ENCODE measurements at regions not wholly inside any gene's neighbourhood (a gene's known extent, or its start where the extent isn't known, plus 50 kb on each side); places are given as distances from the start of the nearest gene placed in this dataset.
A peak's percentile ranks its signal among the peaks of the same experiment; 100 is the strongest.

DNA sequence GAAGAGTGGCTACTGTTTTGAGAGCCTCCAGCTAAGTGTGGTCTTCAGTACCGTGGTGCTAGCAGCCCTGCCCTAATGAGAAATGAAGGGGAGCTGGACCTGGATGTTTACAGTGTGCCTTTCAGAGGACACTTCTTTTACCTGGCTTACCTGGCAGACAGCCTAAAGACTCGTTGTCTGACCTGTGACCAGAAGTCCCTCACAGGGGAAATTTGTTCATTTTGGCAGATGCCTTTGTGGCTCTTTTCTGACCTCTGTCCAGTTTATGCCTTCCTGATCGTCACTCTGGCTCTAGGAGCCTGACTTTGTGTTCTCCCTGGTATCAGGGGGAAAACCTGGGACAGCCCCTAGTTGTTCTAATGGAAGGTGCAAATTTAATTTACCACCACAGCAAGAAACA, 475.1 kb downstream of the DMRTA1 start:
- no peak for TF ChIP-seq CTCF (conservative IDR thresholded peaks at IDR 0.05)
- no peak overlapping the region for H3K27ac ChIP-seq

- TF ChIP-seq CTCF (conservative IDR thresholded peaks at IDR 0.05) = no peak
- no peak overlapping the region for H3K27ac ChIP-seq
Measured at GRCh38 chr9:22922222-22922621, 475.6 kb downstream of the DMRTA1 start.

GRCh38 chr9:22954550-22954949, 507.9 kb downstream of the DMRTA1 start:
- TF ChIP-seq CTCF (conservative IDR thresholded peaks at IDR 0.05) = no peak
- peak overlapping the region; percentile 92 for H3K27ac ChIP-seq

GRCh38 chr9:22954964-22955363, 508.3 kb downstream of the DMRTA1 start:
- H3K27ac ChIP-seq = peak overlapping the region; percentile 92
- TF ChIP-seq CTCF (conservative IDR thresholded peaks at IDR 0.05) = no peak

DNA sequence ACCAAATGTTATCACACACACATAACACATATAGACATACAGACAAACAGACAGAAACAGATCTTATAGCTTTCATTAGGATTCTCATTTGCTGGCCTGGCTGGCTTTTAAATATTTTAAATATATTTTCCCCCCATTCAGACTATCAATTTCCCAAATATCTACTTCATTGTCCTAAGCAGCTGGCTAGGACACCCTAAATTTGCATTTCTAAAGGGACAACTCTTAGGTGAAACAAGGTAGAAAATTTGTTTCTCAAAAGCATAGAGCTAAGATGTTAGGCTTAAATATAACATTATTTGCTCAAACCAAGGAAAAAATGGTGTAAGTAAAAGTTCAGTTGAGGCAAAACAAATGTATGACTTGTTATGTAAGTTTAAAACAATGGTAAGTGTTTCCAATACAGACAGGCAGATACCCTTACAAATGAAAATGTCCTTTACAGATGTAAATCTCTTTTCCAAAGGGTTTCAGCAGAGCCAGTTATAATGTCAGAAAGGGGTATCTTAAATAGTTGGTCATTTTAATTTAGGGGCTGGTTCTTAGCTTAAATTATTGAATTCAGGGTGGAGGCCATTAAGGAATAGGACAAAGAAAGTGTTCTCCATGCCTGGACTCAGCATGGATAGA, 522.8 kb downstream of the DMRTA1 start:
- no peak for TF ChIP-seq CTCF (conservative IDR thresholded peaks at IDR 0.05)

GRCh38 chr9:22970434-22970975, 523.9 kb downstream of the DMRTA1 start:
- no peak for TF ChIP-seq CTCF (conservative IDR thresholded peaks at IDR 0.05)
- no peak overlapping the region for H3K27ac ChIP-seq

More for the DNA sequence above, 522.8 kb downstream of the DMRTA1 start:
- H3K27ac ChIP-seq = no peak overlapping the region

DNA sequence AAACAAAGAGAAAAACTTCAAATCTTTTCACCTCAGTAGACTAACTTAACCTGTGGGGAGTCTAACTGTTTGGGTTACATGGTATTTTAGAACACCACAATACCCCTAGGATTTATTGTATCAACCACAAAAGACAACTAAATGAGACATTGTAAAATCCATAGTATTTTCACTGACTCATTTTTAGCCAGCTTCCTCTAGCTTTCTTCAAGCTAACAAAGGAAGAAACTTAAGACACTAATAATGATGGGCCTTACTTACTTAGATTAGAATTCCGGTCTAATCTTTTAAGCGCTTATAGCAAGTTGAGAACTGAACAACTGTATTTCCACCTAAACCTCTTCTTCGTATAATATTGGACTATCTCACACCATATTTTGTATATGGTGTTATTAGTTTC, 529.3 kb downstream of the DMRTA1 start:
- H3K27ac ChIP-seq = no peak overlapping the region
- TF ChIP-seq CTCF (conservative IDR thresholded peaks at IDR 0.05) = no peak
